HG02571 (cell line): ENCODE measurements at regions not wholly inside any gene's neighbourhood (a gene's known extent, or its start where the extent isn't known, plus 50 kb on each side); places are given as distances from the start of the nearest gene placed in this dataset.
"Not testable (repeated sequence)": the region's sequence is repeated elsewhere in the genome, so short reads cannot be mapped to it uniquely, and the experiment has no call there.

Source experiments
- ATAC-seq: cut with Tn5 transposase; IDR thresholded peaks from one replicate; pipeline ENCODE4 v1.9.1; 2021; ENCODE audit warnings: mild to moderate bottlenecking, moderate library complexity; ENCODE audit not compliant: unreplicated experiment

GRCh38 chr5:30505014-30505886, 688.2 kb upstream of the CDH6 start:
- no peak for ATAC-seq

GRCh38 chr5:30502277-30502676, 691.2 kb upstream of the CDH6 start:
- no peak for ATAC-seq

GRCh38 chr5:30501065-30501464, 692.4 kb upstream of the CDH6 start:
- no peak for ATAC-seq

- no peak for ATAC-seq
Measured at GRCh38 chr5:30500513-30500912, 693.0 kb upstream of the CDH6 start.

GRCh38 chr5:30499402-30499801, 694.1 kb upstream of the CDH6 start:
- ATAC-seq, result no peak

GRCh38 chr5:30498972-30499371, 694.5 kb upstream of the CDH6 start:
- no peak for ATAC-seq

GRCh38 chr5:30498509-30498908, 695.0 kb upstream of the CDH6 start:
- ATAC-seq, result not testable (repeated sequence)

GRCh38 chr5:30494113-30494512, 699.4 kb upstream of the CDH6 start:
- not testable (repeated sequence) for ATAC-seq

GRCh38 chr5:30479104-30479503, 714.4 kb upstream of the CDH6 start:
- ATAC-seq, result no peak

- ATAC-seq, result no peak
Measured at GRCh38 chr5:30475429-30475828, 718.1 kb upstream of the CDH6 start.

GRCh38 chr5:30469691-30470090, 723.8 kb upstream of the CDH6 start:
- no peak for ATAC-seq

- no peak for ATAC-seq
Measured at GRCh38 chr5:30458681-30459080, 734.8 kb upstream of the CDH6 start.

- ATAC-seq, result not testable (repeated sequence)
Measured at GRCh38 chr5:30455484-30455883, 738.0 kb upstream of the CDH6 start.

- ATAC-seq, result no peak
Measured at GRCh38 chr5:30453168-30453567, 740.3 kb upstream of the CDH6 start.

GRCh38 chr5:30450153-30450552, 743.3 kb upstream of the CDH6 start:
- no peak for ATAC-seq

- no peak for ATAC-seq
Measured at GRCh38 chr5:30447431-30447830, 746.1 kb upstream of the CDH6 start.

- ATAC-seq, result no peak
Measured at GRCh38 chr5:30446456-30446855, 747.0 kb upstream of the CDH6 start.

GRCh38 chr5:30438785-30439184, 754.7 kb upstream of the CDH6 start:
- no peak for ATAC-seq

- no peak for ATAC-seq
Measured at GRCh38 chr5:30436691-30437090, 756.8 kb upstream of the CDH6 start.

GRCh38 chr5:30428866-30429407, 764.5 kb upstream of the CDH6 start:
- not testable (repeated sequence) for ATAC-seq

- no peak for ATAC-seq
Measured at GRCh38 chr5:30414078-30414477, 779.4 kb upstream of the CDH6 start.

GRCh38 chr5:30413540-30413939, 779.9 kb upstream of the CDH6 start:
- no peak for ATAC-seq

GRCh38 chr5:30405821-30406220, 787.7 kb upstream of the CDH6 start:
- ATAC-seq, result no peak
